Stimulated activated CD4-positive, alpha-beta T cell treated with anti-CD3 and anti-CD28 coated beads, Interleukin-1b, Interleukin-23, amount 100 ng/mL, for 4 hours (primary cell): ENCODE measurements at regions not wholly inside any gene's neighbourhood (a gene's known extent, or its start where the extent isn't known, plus 50 kb on each side); places are given as distances from the start of the nearest gene placed in this dataset.
"Not testable (repeated sequence)": the region's sequence is repeated elsewhere in the genome, so short reads cannot be mapped to it uniquely, and the experiment has no call there.

Source experiments
- DNase-seq, 2 donors: peaks; one replicate each; pipeline ENCODE4 v3.0.0-alpha.2; 2020; ENCODE audit warnings: low read depth in 2 of 2

GRCh38 chr4:137956256-137956655 is 285.9 kb downstream of the SLC7A11 start:
- no peak for DNase-seq

- no peak for DNase-seq
Observed at GRCh38 chr4:137955595-137955994, 286.6 kb downstream of the SLC7A11 start.

- no peak for DNase-seq
Observed at GRCh38 chr4:137952116-137952515, 290.0 kb downstream of the SLC7A11 start.

GRCh38 chr4:137950286-137950685 is 291.9 kb downstream of the SLC7A11 start:
- DNase-seq: no peak

GRCh38 chr4:137949746-137950145 is 292.4 kb downstream of the SLC7A11 start:
- DNase-seq: no peak

- no peak for DNase-seq
Observed at GRCh38 chr4:137946453-137947174, 295.5 kb downstream of the SLC7A11 start.

GRCh38 chr4:137942815-137943214 is 299.3 kb downstream of the SLC7A11 start:
- DNase-seq: not testable (repeated sequence)

- DNase-seq: not testable (repeated sequence)
Observed at GRCh38 chr4:137942015-137942515, 300.1 kb downstream of the SLC7A11 start.

GRCh38 chr4:137934911-137935310 is 307.2 kb downstream of the SLC7A11 start:
- no peak for DNase-seq

- no peak for DNase-seq
Observed at GRCh38 chr4:137934046-137934445, 308.1 kb downstream of the SLC7A11 start.

GRCh38 chr4:137927972-137928371 is 314.2 kb downstream of the SLC7A11 start:
- no peak for DNase-seq

GRCh38 chr4:137923494-137923893 is 318.7 kb downstream of the SLC7A11 start:
- DNase-seq: no peak

- DNase-seq: no peak
Observed at GRCh38 chr4:137922721-137923120, 319.4 kb downstream of the SLC7A11 start.

- no peak for DNase-seq
Observed at GRCh38 chr4:137909529-137910309, 332.4 kb downstream of the SLC7A11 start.

- no peak for DNase-seq
Observed at GRCh38 chr4:137905930-137906329, 336.2 kb downstream of the SLC7A11 start.

- no peak for DNase-seq
Observed at GRCh38 chr4:137901114-137901513, 341.0 kb downstream of the SLC7A11 start.

GRCh38 chr4:137896221-137896737 is 345.9 kb downstream of the SLC7A11 start:
- no peak for DNase-seq

- DNase-seq: not testable (repeated sequence)
Observed at GRCh38 chr4:137895515-137895914, 346.6 kb downstream of the SLC7A11 start.

GRCh38 chr4:137892134-137892533 is 350.0 kb downstream of the SLC7A11 start:
- DNase-seq: no peak

GRCh38 chr4:137890812-137891211 is 351.3 kb downstream of the SLC7A11 start:
- DNase-seq: no peak

GRCh38 chr4:137881641-137882040 is 349.3 kb upstream of the PCDH18 start:
- DNase-seq: no peak

- not testable (repeated sequence) for DNase-seq
Observed at GRCh38 chr4:137868067-137868466, 335.8 kb upstream of the PCDH18 start.

GRCh38 chr4:137866671-137867070 is 334.4 kb upstream of the PCDH18 start:
- no peak for DNase-seq
